HCT116 (cell line): ENCODE measurements at regions not wholly inside any gene's neighbourhood (a gene's known extent, or its start where the extent isn't known, plus 50 kb on each side); places are given as distances from the start of the nearest gene placed in this dataset.

ENCODE experiments used
- CBX3 ChIP-seq: IDR thresholded peaks from 2 replicates; pipeline ENCODE4 v1.6.1; 2012; ENCODE audit warnings: low read depth
- CEBPB ChIP-seq: IDR thresholded peaks from 2 replicates; pipeline ENCODE4 v1.6.1; 2012; ENCODE audit warnings: low read depth
- FOSL1 ChIP-seq: IDR thresholded peaks from 2 replicates; pipeline ENCODE4 v1.6.1; 2012; ENCODE audit warnings: low read depth
- JUND ChIP-seq: IDR thresholded peaks from 2 replicates; pipeline ENCODE4 v1.6.1; 2012
- POLR2A ChIP-seq: IDR thresholded peaks from 2 replicates; pipeline ENCODE4 v1.7.0; 2011; ENCODE audit warnings: borderline replicate concordance; ENCODE audit not compliant: insufficient read depth, insufficient read length; ENCODE audit errors: extremely low read depth
- POLR2AphosphoS5 ChIP-seq: IDR thresholded peaks from 2 replicates; pipeline ENCODE4 v1.6.1; 2011; ENCODE audit warnings: mild to moderate bottlenecking, low read depth, low read length, moderate library complexity
- YY1 ChIP-seq: IDR thresholded peaks from 2 replicates; pipeline ENCODE4 v1.6.1; 2011; ENCODE audit warnings: low read length, low read depth, moderate library complexity, mild to moderate bottlenecking; ENCODE audit not compliant: insufficient replicate concordance; ENCODE audit errors: extremely low read depth
- TF ChIP-seq, protein P1 (sequence below), 3 experiments: fragments of 200-600 bp in 1 of 3; sonication (generic) in 1 of 3; IDR thresholded peaks in 2 of 3; conservative IDR thresholded peaks in 1 of 3; 2 replicates each; pipeline ENCODE4 v1.5.1; 2012 to 2017; ENCODE audit warnings: low read depth in 2 of 3, low read length in 2 of 3, antibody characterized with exemption in 1 of 3, borderline replicate concordance in 1 of 3, control low read depth in 1 of 3, mild to moderate bottlenecking in 1 of 3, mixed read lengths in 1 of 3, mixed run types in 1 of 3, moderate library complexity in 1 of 3; ENCODE audit not compliant: insufficient read depth in 1 of 3
- TF ChIP-seq, protein P2 (sequence below): IDR thresholded peaks from 2 replicates; pipeline ENCODE4 v1.6.1; 2012
- TF ChIP-seq, protein P3 (sequence below): IDR thresholded peaks from 2 replicates; pipeline ENCODE4 v1.6.1; 2012; ENCODE audit warnings: low read depth

DNA sequence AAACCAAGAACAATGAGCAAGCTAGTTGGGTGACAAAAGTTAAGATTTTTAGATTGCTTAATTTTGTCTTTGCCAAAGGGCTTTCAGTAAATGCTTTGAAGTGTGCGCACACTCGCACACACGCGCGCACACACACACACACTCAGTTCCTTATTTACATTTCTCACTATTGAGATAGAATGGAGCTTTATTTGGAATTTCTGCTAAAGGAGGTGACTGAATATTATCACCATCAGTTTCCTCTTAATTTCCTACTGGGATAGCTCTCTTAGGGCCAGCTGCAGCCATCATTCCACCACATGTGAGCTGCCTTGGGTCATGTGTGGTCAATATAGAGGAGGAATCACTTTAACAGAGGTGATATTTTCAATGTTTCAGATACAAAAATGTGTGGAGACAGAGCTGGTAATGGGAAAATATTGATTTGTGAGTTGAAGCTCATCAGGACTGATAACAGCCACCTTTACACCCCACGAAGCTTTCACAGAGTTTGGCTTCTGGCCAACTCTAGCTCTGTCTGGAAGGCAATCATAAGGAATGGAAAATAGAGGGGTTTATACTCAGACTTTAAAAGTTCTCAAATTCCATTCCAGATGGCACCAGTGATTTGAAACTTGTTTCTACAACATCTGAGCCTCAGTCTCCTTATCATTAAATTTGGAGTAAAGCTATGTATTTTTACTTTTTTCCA lies 99.9 kb downstream of the MACIR start:
- no peak for TF ChIP-seq POLR2A
- TF ChIP-seq, protein P1, sequence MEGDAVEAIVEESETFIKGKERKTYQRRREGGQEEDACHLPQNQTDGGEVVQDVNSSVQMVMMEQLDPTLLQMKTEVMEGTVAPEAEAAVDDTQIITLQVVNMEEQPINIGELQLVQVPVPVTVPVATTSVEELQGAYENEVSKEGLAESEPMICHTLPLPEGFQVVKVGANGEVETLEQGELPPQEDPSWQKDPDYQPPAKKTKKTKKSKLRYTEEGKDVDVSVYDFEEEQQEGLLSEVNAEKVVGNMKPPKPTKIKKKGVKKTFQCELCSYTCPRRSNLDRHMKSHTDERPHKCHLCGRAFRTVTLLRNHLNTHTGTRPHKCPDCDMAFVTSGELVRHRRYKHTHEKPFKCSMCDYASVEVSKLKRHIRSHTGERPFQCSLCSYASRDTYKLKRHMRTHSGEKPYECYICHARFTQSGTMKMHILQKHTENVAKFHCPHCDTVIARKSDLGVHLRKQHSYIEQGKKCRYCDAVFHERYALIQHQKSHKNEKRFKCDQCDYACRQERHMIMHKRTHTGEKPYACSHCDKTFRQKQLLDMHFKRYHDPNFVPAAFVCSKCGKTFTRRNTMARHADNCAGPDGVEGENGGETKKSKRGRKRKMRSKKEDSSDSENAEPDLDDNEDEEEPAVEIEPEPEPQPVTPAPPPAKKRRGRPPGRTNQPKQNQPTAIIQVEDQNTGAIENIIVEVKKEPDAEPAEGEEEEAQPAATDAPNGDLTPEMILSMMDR (IDR thresholded peaks at IDR 0.05 in 2 of 3, conservative IDR thresholded peaks at IDR 0.05 in 1 of 3; ENCODE audit: borderline replicate concordance in 1 of 3, insufficient read depth in 1 of 3, low read depth in 2 of 3, low read length in 2 of 3), result no peak
- no peak for TF ChIP-seq POLR2AphosphoS5
- no peak for TF ChIP-seq JUND
- TF ChIP-seq CBX3, result no peak
- TF ChIP-seq, protein P2, sequence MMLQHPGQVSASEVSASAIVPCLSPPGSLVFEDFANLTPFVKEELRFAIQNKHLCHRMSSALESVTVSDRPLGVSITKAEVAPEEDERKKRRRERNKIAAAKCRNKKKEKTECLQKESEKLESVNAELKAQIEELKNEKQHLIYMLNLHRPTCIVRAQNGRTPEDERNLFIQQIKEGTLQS, result no peak
- TF ChIP-seq CEBPB, result no peak
- no peak for TF ChIP-seq FOSL1
- TF ChIP-seq, protein P3, sequence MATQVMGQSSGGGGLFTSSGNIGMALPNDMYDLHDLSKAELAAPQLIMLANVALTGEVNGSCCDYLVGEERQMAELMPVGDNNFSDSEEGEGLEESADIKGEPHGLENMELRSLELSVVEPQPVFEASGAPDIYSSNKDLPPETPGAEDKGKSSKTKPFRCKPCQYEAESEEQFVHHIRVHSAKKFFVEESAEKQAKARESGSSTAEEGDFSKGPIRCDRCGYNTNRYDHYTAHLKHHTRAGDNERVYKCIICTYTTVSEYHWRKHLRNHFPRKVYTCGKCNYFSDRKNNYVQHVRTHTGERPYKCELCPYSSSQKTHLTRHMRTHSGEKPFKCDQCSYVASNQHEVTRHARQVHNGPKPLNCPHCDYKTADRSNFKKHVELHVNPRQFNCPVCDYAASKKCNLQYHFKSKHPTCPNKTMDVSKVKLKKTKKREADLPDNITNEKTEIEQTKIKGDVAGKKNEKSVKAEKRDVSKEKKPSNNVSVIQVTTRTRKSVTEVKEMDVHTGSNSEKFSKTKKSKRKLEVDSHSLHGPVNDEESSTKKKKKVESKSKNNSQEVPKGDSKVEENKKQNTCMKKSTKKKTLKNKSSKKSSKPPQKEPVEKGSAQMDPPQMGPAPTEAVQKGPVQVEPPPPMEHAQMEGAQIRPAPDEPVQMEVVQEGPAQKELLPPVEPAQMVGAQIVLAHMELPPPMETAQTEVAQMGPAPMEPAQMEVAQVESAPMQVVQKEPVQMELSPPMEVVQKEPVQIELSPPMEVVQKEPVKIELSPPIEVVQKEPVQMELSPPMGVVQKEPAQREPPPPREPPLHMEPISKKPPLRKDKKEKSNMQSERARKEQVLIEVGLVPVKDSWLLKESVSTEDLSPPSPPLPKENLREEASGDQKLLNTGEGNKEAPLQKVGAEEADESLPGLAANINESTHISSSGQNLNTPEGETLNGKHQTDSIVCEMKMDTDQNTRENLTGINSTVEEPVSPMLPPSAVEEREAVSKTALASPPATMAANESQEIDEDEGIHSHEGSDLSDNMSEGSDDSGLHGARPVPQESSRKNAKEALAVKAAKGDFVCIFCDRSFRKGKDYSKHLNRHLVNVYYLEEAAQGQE, result no peak
- no peak for TF ChIP-seq YY1
